ENCODE measurements at regions not wholly inside any gene's neighbourhood (a gene's known extent, or its start where the extent isn't known, plus 50 kb on each side); places are given as distances from the start of the nearest gene placed in this dataset.

DNA sequence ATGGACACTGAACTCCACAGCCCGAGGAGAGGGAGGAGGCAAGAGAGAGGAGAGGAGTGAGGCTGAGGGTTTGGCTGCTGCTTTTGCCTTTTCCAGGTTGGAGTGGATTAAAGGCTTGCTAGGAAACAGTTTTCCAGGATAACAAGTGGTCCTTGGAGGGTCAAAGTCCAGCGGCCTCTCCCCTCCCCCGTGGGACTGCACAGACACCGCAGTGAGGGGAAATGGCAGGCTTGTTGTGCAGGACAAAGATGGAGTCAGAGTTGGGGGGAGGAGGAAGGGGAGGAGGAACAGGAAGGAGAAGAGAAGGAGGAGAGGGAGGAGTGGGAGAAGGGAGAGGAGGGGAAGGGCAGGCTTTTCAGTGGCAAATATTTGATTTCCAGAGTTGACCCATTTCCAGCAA lies 245.5 kb downstream of the RBM19 start:
- TF ChIP-seq, protein P1, sequence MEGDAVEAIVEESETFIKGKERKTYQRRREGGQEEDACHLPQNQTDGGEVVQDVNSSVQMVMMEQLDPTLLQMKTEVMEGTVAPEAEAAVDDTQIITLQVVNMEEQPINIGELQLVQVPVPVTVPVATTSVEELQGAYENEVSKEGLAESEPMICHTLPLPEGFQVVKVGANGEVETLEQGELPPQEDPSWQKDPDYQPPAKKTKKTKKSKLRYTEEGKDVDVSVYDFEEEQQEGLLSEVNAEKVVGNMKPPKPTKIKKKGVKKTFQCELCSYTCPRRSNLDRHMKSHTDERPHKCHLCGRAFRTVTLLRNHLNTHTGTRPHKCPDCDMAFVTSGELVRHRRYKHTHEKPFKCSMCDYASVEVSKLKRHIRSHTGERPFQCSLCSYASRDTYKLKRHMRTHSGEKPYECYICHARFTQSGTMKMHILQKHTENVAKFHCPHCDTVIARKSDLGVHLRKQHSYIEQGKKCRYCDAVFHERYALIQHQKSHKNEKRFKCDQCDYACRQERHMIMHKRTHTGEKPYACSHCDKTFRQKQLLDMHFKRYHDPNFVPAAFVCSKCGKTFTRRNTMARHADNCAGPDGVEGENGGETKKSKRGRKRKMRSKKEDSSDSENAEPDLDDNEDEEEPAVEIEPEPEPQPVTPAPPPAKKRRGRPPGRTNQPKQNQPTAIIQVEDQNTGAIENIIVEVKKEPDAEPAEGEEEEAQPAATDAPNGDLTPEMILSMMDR (IDR thresholded peaks at IDR 0.05) = no peak
- no peak for TF ChIP-seq POLR2A (IDR thresholded peaks at IDR 0.05)
